B cell (primary cell): ENCODE measurements at regions not wholly inside any gene's neighbourhood (a gene's known extent, or its start where the extent isn't known, plus 50 kb on each side); places are given as distances from the start of the nearest gene placed in this dataset.

Experiments used
- ATAC-seq: fragments of 200-7000 bp; cut with Tn5 transposase; one replicate; pipeline ENCODE4 v1.10.0; 2021; ENCODE audit warnings: low read depth, mild to moderate bottlenecking, moderate number of reproducible peaks, moderate library complexity
- CTCF ChIA-PET: fragments of 350-600 bp; sonication (Branson Sonifier 250); formaldehyde crosslinking; loops from one replicate; lab custom pipeline; 2021; ENCODE audit warnings: antibody characterized with exemption, inconsistent platforms; lab: Charles Lee
- POLR2A ChIA-PET: fragments of 350-600 bp; sonication (Branson Sonifier 250); formaldehyde crosslinking; loops from one replicate; lab custom pipeline; 2021; ENCODE audit warnings: antibody characterized with exemption; lab: Charles Lee
- DNase-seq: peaks from one replicate; pipeline ENCODE4 v3.0.0; 2013
- H2AFZ ChIP-seq: 2 replicates; pipeline ENCODE4 v1.6.1; 2012; ENCODE audit warnings: mild to moderate bottlenecking, low read depth, low read length; ENCODE audit not compliant: insufficient read depth, poor library complexity, severe bottlenecking
- H3K27ac ChIP-seq, 2 donors: 1 replicate in 1 of 2; 2 replicates in 1 of 2; pipeline ENCODE4 v1.5.1; 2012 to 2013; ENCODE audit warnings: low read length in 2 of 2, mild to moderate bottlenecking in 2 of 2, moderate library complexity in 1 of 2
- H3K27me3 ChIP-seq, 4 experiments: fragments of 200-600 bp in 1 of 4; sonication (generic) in 1 of 4; replicated peaks in 1 of 4; 1 replicate in 2 of 4; 2 replicates in 2 of 4; pipeline versions ENCODE4 v1.6.1 to v1.7.0; 2013 to 2016; ENCODE audit warnings: low read length in 3 of 4, mild to moderate bottlenecking in 2 of 4, mixed read lengths in 1 of 4, moderate library complexity in 1 of 4; ENCODE audit not compliant: insufficient read depth in 4 of 4, control insufficient read depth in 3 of 4; ENCODE audit errors: control extremely low read depth in 1 of 4
- H3K36me3 ChIP-seq, 2 experiments: replicated peaks in 1 of 2; 1 replicate in 1 of 2; 2 replicates in 1 of 2; pipeline versions ENCODE4 v1.6.1 to v1.7.1; 2013; ENCODE audit warnings: low read length in 1 of 2; ENCODE audit not compliant: insufficient read depth in 2 of 2, control insufficient read depth in 1 of 2; ENCODE audit errors: control extremely low read depth in 1 of 2, extremely low read depth in 1 of 2
- H3K4me1 ChIP-seq, 2 donors: fragments of 200-600 bp in 1 of 2; sonication (generic) in 1 of 2; 1 replicate in 1 of 2; 2 replicates in 1 of 2; pipeline versions ENCODE4 v1.5.1 to v1.6.1; 2013 to 2017; ENCODE audit warnings: low read length in 2 of 2; ENCODE audit not compliant: control insufficient read depth in 2 of 2, insufficient read depth in 2 of 2
- H3K4me2 ChIP-seq: replicated peaks from 2 replicates; pipeline ENCODE3; 2012; ENCODE audit warnings: mild to moderate bottlenecking, low read depth, low read length; ENCODE audit not compliant: poor library complexity, severe bottlenecking
- H3K4me3 ChIP-seq, 5 experiments: fragments of 200-600 bp in 1 of 5; sonication (generic) in 1 of 5; 1 replicate in 3 of 5; 2 replicates in 2 of 5; pipeline versions ENCODE4 v1.5.1 to v1.7.0; 2011 to 2016; ENCODE audit warnings: low read length in 4 of 5, mild to moderate bottlenecking in 4 of 5, low read depth in 2 of 5, control low read depth in 1 of 5, moderate library complexity in 1 of 5; ENCODE audit not compliant: insufficient read depth in 1 of 5; ENCODE audit errors: control extremely low read depth in 1 of 5, extremely low read depth in 1 of 5
- H3K79me2 ChIP-seq: fragments of 200-600 bp; sonication (generic); one replicate; pipeline ENCODE4 v1.6.0; 2016; ENCODE audit warnings: low read length; ENCODE audit not compliant: control insufficient read depth, insufficient read depth
- H3K9ac ChIP-seq: fragments of 200-600 bp; sonication (generic); 2 replicates; pipeline ENCODE4 v1.6.1; 2017; ENCODE audit warnings: mild to moderate bottlenecking, low read length, moderate library complexity
- H3K9me3 ChIP-seq, 3 donors: one replicate each; pipeline versions ENCODE4 v1.6.1 to v1.7.1; 2013; ENCODE audit warnings: low read length in 2 of 3; ENCODE audit not compliant: control insufficient read depth in 2 of 3, insufficient read depth in 1 of 3; ENCODE audit errors: control extremely low read depth in 1 of 3
- H4K20me1 ChIP-seq: 2 replicates; pipeline ENCODE4 v1.6.0; 2012; ENCODE audit warnings: mild to moderate bottlenecking, low read length; ENCODE audit not compliant: insufficient read depth, control insufficient read depth, poor library complexity, severe bottlenecking
- H3K27ac Mint-ChIP-seq: one replicate; pipeline ENCODE4 v1.8.0; 2021; ENCODE audit warnings: mixed read lengths
- H3K27me3 Mint-ChIP-seq: one replicate; pipeline ENCODE4 v1.8.0; 2021; ENCODE audit warnings: mixed read lengths
- H3K4me1 Mint-ChIP-seq: one replicate; pipeline ENCODE4 v1.8.0; 2021; ENCODE audit warnings: mixed read lengths
- H3K4me3 Mint-ChIP-seq: one replicate; pipeline ENCODE4 v1.8.0; 2021; ENCODE audit warnings: mixed read lengths
- H3K9me3 Mint-ChIP-seq: one replicate; pipeline ENCODE4 v1.8.0; 2022; ENCODE audit warnings: mixed read lengths; ENCODE audit not compliant: insufficient read depth
- EZH2 ChIP-seq: IDR thresholded peaks from 2 replicates; pipeline ENCODE4 v1.6.1; 2012; ENCODE audit warnings: borderline replicate concordance, low read depth, mild to moderate bottlenecking, moderate library complexity, low read length; ENCODE audit not compliant: insufficient read depth, poor library complexity, severe bottlenecking
- WGBS: methylation state at CpG from one replicate; pipeline ENCODE4 v1.1.5; 2013; ENCODE audit warnings: missing lambda C conversion rate; ENCODE audit not compliant: insufficient coverage; 5-methylcytosine and 5-hydroxymethylcytosine counted together
- intact Hi-C: fragments of 100-400 bp; cut with micrococcal nuclease; formaldehyde crosslinking; loops from one replicate; pipeline ENCODE4 v1.10.0; 2022
- TF ChIP-seq, protein P1 (sequence below): fragments of 200-600 bp; IDR thresholded peaks from one replicate; pipeline ENCODE4 v1.8.0; 2022; ENCODE audit warnings: antibody characterized with exemption, mild to moderate bottlenecking

DNA sequence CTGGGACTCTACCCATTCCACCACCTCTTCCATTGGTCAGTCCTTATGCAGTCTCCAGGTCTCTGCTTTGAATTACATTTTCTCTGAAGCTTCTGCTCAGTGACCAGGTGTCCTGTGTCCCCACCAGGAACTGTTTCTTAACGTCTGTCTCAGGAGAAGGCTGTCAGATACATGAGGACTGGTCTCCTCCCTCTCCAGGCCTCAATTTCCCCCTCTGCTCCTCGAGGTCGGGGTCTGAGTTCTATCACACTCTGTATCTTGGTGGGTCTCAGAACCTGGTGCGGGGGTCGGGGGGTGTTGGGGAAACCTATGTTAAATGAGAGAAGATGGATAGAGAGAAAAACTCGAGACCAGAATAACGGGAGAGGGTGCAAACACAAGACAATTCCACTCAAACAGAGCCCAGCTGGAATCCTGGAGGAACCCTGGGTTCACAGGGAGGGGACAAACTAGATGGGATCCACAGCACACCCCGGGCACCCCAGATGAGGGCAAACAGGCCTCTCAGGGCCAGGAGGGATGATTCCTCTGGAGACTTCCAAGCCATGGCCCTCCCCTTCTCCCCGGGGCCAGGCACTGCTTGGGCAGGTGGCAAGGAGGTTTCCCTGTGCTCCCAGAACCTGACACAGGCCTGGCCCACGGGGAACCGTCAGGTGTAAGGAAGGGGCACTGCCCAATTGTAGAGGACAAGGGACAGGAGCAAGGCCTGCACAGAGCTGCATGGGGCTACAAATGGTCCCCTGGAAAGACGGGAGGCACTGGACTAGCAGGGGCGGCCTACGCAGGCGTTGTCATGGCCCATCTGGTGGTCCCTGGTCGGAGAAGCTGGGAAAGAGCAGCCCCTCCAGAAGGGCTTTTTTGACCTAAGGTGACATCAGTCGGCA, 313.2 kb upstream of the DIO3 start:
- WGBS: 94% methylated on average over 13 of the region's 17 CpGs
- ATAC-seq: no peak

More for the DNA sequence above, 313.2 kb upstream of the DIO3 start:
- no peak for DNase-seq
- no peaks in the 10 kb centered on the region for H3K27me3 Mint-ChIP-seq
- Histone ChIP-seq H3K4me3 (no peak overlapping the region), H2AFZ (no peak overlapping the region), H3K9ac (no peak overlapping the region), H3K36me3 (no peaks in the 10 kb centered on the region), H3K27me3 (peaks cover 0 to 2% (median 0%) of the 10 kb centered on the region in 4 experiments), H3K4me1 (no peaks in the 10 kb centered on the region), H3K4me2 (no peak overlapping the region), H4K20me1 (no peaks in the 10 kb centered on the region), H3K9me3 (peaks cover 0 to 40% (median 0%) of the 10 kb centered on the region in 3 donors), H3K27ac (no peak overlapping the region), H3K79me2 (no peaks in the 10 kb centered on the region)
- no peak overlapping the region for H3K27ac Mint-ChIP-seq
- ChIA-PET POLR2A (no interaction called here), CTCF (no interaction called here)
- no peak for TF ChIP-seq EZH2
- TF ChIP-seq, protein P1, sequence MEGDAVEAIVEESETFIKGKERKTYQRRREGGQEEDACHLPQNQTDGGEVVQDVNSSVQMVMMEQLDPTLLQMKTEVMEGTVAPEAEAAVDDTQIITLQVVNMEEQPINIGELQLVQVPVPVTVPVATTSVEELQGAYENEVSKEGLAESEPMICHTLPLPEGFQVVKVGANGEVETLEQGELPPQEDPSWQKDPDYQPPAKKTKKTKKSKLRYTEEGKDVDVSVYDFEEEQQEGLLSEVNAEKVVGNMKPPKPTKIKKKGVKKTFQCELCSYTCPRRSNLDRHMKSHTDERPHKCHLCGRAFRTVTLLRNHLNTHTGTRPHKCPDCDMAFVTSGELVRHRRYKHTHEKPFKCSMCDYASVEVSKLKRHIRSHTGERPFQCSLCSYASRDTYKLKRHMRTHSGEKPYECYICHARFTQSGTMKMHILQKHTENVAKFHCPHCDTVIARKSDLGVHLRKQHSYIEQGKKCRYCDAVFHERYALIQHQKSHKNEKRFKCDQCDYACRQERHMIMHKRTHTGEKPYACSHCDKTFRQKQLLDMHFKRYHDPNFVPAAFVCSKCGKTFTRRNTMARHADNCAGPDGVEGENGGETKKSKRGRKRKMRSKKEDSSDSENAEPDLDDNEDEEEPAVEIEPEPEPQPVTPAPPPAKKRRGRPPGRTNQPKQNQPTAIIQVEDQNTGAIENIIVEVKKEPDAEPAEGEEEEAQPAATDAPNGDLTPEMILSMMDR: no peak
- H3K4me3 Mint-ChIP-seq: no peak overlapping the region
- intact Hi-C loops: no loop called here
- H3K9me3 Mint-ChIP-seq: no peaks in the 10 kb centered on the region
- H3K4me1 Mint-ChIP-seq: no peaks in the 10 kb centered on the region
